COLO668 (cell line): ENCODE measurements at regions not wholly inside any gene's neighbourhood (a gene's known extent, or its start where the extent isn't known, plus 50 kb on each side); places are given as distances from the start of the nearest gene placed in this dataset.
A peak's percentile ranks its signal among the peaks of the same experiment; 100 is the strongest.

ENCODE experiments used
- DNase-seq: peaks from one replicate; lab custom pipeline; 2025; ENCODE audit not compliant: unreplicated experiment; lab: John Stamatoyannopoulos, UW

DNA sequence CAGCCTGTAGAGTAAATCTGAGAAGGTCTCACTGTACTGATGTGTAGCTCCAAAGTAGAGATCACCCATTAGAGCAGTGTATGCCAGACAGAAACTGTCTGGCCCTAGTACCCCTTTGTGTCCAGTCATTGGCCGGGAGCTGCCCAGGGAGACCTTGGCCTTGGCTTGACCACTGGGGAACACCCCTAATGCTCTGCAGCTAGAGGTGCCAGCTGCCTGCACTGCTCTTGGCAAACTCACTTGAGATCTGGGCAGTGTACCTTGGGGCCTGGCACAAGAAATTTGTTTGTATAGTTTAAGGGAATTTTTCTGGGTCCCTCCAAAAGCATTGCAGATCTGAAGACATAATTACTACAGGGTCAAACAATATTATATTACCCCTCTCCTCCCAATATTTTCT is 78.7 kb upstream of the MPHOSPH6 start:
- no peak for DNase-seq

GRCh38 chr16:82248012-82248656 is 78.1 kb upstream of the MPHOSPH6 start:
- DNase-seq: no peak

DNA sequence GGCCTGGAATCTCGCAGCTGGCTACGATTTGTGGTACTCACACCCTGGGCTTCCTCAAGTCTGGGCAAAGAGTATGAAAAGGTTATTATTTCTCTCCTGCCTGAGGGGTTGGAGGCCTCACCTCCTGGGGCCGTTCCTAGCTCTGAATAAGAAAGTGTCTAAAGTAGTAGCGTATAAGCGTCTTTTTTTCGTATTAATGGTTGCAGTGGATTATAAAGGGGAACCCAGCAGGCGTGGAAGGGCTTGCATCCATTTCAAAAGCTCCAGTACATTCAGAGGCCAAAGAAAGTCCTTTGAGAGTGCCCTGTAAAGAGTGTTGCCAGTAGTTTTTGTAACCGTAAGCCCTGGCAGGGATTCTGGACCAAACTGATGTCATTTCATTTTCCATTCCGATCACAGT is 72.2 kb upstream of the MPHOSPH6 start:
- DNase-seq: no peak

DNA sequence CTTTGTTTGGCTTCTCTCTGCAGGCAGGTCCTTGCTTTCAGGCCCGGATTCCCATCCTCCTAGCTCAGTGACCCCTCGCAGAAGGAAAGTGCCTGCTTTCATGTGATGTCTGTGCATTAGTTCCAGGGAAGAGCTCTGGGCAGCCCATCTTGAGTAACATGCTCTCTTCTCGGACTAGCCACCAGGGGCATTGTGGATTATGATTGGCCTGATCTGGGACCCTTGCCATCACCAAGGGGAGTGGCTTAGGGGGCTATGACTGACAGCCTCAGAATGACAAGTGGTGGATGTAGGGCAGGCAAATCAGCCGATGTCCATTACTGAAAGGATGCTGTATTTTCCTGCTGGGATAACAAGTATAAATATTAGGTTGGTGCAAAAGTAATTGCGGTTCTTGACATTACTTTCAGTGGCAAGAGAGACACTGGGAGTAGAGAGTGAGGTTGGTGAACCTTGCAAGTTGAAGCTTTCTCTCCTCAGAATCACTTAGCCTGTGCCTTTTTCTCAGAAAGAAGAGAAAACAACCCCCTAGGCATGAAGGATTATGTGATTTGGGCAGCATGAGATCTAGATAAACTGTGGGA is 71.5 kb upstream of the MPHOSPH6 start:
- no peak for DNase-seq

DNA sequence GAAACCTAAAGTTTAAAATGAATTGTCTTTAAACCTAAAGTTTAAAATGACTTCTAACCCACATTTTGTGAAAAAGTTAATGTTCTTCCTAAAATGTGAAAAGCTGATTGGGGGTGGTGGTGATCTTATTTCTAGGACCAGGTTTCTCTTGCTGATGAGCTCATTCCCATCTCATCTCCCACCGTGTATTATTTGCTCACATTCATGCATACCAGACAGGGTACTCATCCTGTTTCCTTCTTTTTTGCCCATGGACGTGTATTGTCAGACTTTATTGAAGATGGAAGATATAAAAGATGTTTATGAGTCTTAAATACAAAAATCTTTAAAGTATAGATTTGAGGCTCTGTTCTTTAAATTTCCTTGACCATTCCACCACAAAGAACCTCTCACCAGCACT is 70.1 kb upstream of the MPHOSPH6 start:
- no peak for DNase-seq

DNA sequence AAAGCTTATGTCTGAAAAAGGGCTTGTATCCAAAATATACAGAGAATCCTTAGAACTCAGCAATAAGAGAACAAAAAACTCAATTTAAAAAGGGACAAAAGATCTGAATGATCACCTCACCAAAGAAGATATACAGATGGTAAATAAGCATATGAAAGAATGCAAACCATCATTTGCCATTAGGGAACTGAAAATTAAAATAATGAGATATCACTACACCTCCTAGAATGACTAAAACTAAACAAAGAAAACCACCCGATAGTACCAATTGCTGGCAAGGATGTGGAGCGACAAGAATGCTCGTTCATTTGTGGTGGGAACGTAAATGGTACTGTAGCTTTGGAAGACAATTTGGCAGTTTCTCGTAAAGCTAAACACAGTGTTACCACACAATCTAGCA is 66.9 kb upstream of the MPHOSPH6 start:
- no peak for DNase-seq

DNA sequence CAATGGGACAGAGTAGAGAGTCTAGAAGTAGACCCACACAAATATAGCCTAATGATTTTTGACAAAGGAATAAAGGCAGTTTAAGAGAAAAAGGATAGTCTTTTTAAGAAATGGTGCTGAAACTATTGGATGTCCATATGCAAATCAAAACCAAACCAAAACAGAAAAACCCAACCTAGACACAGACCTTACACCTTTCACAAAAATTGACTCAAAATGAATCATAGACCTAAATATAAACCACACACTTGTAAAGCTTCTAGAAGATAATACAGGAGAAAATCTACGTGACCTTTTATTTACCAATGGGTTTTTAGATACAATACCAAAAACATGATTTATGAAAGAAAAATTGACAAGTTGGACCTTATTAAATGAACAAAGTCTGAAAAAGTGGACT is 66.4 kb upstream of the MPHOSPH6 start:
- DNase-seq: no peak

- DNase-seq: no peak
These were observed 62.8 kb upstream of the MPHOSPH6 start for GRCh38 chr16:82232806-82233205.

DNA sequence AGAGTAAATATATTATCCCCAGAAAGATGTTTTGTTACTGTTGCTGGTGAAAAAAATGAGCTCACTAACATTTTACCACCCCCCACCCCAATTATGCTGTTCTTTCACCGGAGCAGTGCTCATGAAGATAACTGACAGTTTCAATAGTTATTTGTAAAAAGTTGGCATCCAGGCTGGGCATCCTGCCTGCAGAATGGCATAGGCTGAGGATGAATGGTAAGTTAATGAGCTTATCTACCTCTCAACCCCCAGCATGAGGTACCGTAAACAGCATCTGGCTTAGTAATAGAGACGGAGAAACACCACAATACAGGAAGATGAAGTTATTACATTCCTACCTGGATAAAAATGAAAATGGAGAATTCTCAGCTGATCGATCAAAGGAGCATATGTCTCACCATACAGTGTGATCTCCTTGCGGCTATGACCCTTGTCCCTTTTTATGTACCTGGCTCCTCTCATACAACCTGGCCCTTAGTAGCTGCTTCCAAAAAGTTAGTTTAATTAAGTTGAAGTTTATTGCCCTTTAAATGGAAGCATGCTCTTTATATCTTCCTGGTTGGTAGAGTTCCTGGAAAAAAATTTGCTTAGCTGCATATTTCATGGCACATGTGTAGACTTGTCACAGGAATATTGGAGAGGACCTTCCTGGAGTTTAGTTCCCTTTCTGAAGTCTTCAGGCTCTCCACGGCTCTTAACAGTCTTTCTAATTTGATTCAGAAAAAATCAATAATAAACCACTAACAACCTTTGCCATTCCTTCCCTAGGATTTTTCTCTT is 61.2 kb upstream of the MPHOSPH6 start:
- DNase-seq: no peak

DNA sequence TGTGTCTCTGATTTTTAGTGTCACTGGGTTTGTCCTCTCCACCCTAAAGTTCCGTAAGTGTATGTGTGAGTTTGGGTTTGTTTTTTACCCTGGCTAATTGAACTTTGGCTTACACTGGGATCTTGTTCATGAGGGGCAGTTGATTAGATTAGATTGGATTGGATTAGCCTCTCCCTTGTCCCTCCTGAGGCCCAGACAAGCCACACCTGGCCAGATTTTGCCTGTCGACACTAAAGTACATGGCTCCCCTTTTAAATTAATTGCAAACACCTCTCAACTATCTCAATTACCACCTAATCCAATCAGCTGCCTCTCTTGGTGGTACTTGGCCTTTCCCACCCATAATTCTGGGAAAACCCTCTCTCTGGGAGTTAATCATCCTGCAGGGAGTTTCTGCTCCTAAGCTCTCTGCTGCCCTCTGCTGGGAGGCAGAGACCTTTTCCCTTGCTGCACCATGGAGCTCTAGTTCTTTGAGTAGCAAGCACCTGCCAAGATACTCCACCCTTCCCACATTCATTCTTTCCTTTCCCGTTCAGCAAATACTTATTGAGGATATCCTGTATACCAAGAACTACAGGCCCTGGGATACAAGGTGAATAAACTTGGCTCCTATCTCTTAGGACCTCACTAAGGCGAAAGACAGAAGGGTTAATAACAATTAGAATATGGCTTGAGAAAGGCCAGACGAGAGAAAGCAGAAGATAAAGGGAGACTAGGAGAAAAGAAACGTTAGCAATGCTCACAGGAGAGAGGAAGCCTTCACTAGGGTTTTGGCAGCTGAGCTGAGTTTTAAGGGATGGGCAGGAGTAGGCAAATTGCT is 60.0 kb upstream of the MPHOSPH6 start:
- peak; percentile 84 for DNase-seq

DNA sequence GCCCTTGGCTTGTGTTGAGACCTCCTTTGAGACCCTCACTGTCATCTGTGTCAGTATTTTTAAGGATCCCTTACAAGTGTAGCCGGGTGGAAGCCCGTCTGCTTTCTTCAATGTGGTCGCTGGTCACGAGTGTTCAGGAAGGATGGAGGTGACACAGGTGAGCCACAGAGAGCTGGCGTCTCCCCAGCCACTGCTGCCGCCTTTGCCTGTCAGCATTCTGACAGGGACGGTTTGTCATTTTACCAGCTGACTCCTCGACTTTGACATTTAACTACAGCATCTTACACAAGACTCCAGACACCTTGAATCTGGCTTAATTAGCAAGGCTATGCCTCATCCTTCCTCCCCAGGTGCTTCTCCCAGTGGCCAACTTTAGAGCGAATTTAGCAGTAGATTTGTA is 56.3 kb upstream of the MPHOSPH6 start:
- no peak for DNase-seq

- DNase-seq: no peak
These were observed 54.8 kb upstream of the MPHOSPH6 start for GRCh38 chr16:82224821-82225220.

DNA sequence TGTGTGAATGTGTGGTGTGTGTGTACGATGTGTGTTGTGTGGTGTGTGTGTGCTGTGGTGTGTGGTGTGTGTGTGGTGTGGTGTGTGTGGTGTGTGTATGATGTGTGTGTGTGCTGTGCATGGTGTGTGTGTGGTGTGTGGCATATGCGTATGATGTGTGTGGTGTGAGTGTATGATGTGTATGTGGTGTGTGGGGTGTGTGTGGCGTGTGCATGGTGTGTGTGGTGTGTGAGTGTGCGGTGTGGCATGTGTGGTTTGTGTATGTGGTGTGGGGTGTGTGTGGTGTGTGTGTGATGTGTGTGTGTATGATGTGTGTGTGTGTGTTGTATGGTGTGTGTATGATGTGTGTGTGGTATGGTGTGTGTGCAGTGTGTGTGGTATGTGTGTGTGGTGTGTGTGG is 50.5 kb upstream of the MPHOSPH6 start:
- DNase-seq: no peak
